ENCODE measurements at regions not wholly inside any gene's neighbourhood (a gene's known extent, or its start where the extent isn't known, plus 50 kb on each side); places are given as distances from the start of the nearest gene placed in this dataset.

DNA sequence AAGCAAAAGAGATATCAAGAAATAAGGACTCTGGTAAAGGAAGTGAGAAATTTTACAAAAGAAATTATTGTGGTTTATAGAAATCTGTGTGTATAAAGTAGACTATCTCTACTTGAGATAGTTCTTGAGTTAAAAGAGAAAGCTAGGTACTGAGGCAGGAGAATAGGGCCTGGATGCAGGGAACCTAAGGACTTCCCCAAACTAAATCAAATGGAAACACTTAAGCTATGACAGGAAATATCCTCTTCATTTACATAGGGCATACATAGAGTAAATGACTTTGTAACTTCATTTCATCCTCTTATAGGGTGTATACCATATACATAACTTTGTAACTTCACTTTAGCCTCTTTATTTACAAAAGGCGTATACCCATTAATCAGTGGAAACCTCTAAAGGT is 219.2 kb upstream of the RGPD4 start:
- Mint-ChIP-seq H3K4me3 (no peak overlapping the region), H3K36me3 (no peaks in the 10 kb centered on the region), H3K9me3 (peaks cover 4% of the 10 kb centered on the region; the same call in 1 of the 2 replicates), H3K27me3 (ENCODE audit: low read depth) (no peaks in the 10 kb centered on the region; the same call in 1 of the 2 replicates), H3K4me1 (no peaks in the 10 kb centered on the region), H3K27ac (no peak overlapping the region)
- TF ChIP-seq, protein P1, sequence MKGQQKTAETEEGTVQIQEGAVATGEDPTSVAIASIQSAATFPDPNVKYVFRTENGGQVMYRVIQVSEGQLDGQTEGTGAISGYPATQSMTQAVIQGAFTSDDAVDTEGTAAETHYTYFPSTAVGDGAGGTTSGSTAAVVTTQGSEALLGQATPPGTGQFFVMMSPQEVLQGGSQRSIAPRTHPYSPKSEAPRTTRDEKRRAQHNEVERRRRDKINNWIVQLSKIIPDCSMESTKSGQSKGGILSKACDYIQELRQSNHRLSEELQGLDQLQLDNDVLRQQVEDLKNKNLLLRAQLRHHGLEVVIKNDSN (CRISPR knock-in tag; IDR thresholded peaks at IDR 0.05) = no peak
- no peak for TF ChIP-seq ATF1 (CRISPR knock-in tag; IDR thresholded peaks at IDR 0.05)
- no peak for TF ChIP-seq FOXJ3 (CRISPR knock-in tag; IDR thresholded peaks at IDR 0.05; ENCODE audit: borderline replicate concordance)
- no peak for TF ChIP-seq IRF1 (CRISPR knock-in tag; IDR thresholded peaks at IDR 0.05)
- TF ChIP-seq SMAD3 (CRISPR knock-in tag; IDR thresholded peaks at IDR 0.05; ENCODE audit: borderline replicate concordance) = no peak
- no peak for TF ChIP-seq GTF2I (CRISPR knock-in tag; conservative IDR thresholded peaks at IDR 0.05)
- TF ChIP-seq GABPB1 (CRISPR knock-in tag; IDR thresholded peaks at IDR 0.05) = no peak
- no peak for TF ChIP-seq FOXK1 (CRISPR knock-in tag; IDR thresholded peaks at IDR 0.05)
- no peak for TF ChIP-seq JAZF1 (CRISPR knock-in tag; IDR thresholded peaks at IDR 0.05)
- TF ChIP-seq CBFB (CRISPR knock-in tag; IDR thresholded peaks at IDR 0.05; ENCODE audit: low read depth) = no peak
- TF ChIP-seq, protein P2, sequence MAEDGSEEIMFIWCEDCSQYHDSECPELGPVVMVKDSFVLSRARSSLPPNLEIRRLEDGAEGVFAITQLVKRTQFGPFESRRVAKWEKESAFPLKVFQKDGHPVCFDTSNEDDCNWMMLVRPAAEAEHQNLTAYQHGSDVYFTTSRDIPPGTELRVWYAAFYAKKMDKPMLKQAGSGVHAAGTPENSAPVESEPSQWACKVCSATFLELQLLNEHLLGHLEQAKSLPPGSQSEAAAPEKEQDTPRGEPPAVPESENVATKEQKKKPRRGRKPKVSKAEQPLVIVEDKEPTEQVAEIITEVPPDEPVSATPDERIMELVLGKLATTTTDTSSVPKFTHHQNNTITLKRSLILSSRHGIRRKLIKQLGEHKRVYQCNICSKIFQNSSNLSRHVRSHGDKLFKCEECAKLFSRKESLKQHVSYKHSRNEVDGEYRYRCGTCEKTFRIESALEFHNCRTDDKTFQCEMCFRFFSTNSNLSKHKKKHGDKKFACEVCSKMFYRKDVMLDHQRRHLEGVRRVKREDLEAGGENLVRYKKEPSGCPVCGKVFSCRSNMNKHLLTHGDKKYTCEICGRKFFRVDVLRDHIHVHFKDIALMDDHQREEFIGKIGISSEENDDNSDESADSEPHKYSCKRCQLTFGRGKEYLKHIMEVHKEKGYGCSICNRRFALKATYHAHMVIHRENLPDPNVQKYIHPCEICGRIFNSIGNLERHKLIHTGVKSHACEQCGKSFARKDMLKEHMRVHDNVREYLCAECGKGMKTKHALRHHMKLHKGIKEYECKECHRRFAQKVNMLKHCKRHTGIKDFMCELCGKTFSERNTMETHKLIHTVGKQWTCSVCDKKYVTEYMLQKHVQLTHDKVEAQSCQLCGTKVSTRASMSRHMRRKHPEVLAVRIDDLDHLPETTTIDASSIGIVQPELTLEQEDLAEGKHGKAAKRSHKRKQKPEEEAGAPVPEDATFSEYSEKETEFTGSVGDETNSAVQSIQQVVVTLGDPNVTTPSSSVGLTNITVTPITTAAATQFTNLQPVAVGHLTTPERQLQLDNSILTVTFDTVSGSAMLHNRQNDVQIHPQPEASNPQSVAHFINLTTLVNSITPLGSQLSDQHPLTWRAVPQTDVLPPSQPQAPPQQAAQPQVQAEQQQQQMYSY (CRISPR knock-in tag; IDR thresholded peaks at IDR 0.05) = no peak
- no peak for TF ChIP-seq TEAD4 (CRISPR knock-in tag; IDR thresholded peaks at IDR 0.05)
- no peak for TF ChIP-seq EMX1 (CRISPR knock-in tag; IDR thresholded peaks at IDR 0.05)
- no peak for TF ChIP-seq NR3C1 (CRISPR knock-in tag; conservative IDR thresholded peaks at IDR 0.05; ENCODE audit: low read depth)
- no peak for TF ChIP-seq PRRX2 (CRISPR knock-in tag; IDR thresholded peaks at IDR 0.05)
- no peak for TF ChIP-seq ERG (CRISPR knock-in tag; IDR thresholded peaks at IDR 0.05)
- TF ChIP-seq ETV6 (CRISPR knock-in tag; IDR thresholded peaks at IDR 0.05) = no peak
- TF ChIP-seq, protein P3, sequence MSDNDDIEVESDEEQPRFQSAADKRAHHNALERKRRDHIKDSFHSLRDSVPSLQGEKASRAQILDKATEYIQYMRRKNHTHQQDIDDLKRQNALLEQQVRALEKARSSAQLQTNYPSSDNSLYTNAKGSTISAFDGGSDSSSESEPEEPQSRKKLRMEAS (CRISPR knock-in tag; IDR thresholded peaks at IDR 0.05) = no peak
- CTCF ChIA-PET = no interaction called here
- POLR2A ChIA-PET = no interaction called here
- no peak for ATAC-seq
- DNase-seq (ENCODE audit: low spot score) = no peak

- no peak for ATAC-seq
- CTCF ChIA-PET = no interaction called here
- peaks cover 63% of the 10 kb centered on the region for H3K9me3 Mint-ChIP-seq
- H3K4me3 Mint-ChIP-seq = no peak overlapping the region
- DNase-seq (ENCODE audit: low spot score) = no peak
- no peak overlapping the region for H3K27ac Mint-ChIP-seq
- POLR2A ChIA-PET = no interaction called here
- no peaks in the 10 kb centered on the region; the same call in 1 of the 2 replicates for H3K27me3 Mint-ChIP-seq (ENCODE audit: low read depth)
- peaks cover 34% of the 10 kb centered on the region for H3K36me3 Mint-ChIP-seq
- TF ChIP-seq OVOL2 (CRISPR knock-in tag; IDR thresholded peaks at IDR 0.05; ENCODE audit: borderline replicate concordance) = no peak
- no peaks in the 10 kb centered on the region for H3K4me1 Mint-ChIP-seq
These were observed 211.7 kb upstream of the RGPD4 start for GRCh38 chr2:107615039-107615438.
